Ovary (tissue), 3 donors: ENCODE measurements at regions not wholly inside any gene's neighbourhood (a gene's known extent, or its start where the extent isn't known, plus 50 kb on each side); places are given as distances from the start of the nearest gene placed in this dataset.

ENCODE experiments used
- CTCF ChIP-seq, 3 donors: fragments of 450-650 bp in 2 of 3; fragments of 200-600 bp in 1 of 3; IDR thresholded peaks; one replicate each; pipeline versions ENCODE4 v1.5.1 to v1.8.0; 2016 to 2022; ENCODE audit warnings: antibody characterized with exemption in 3 of 3, mild to moderate bottlenecking in 1 of 3
- POLR2A ChIP-seq: fragments of 450-650 bp; IDR thresholded peaks from one replicate; pipeline ENCODE4 v1.6.1; 2017; ENCODE audit warnings: antibody characterized with exemption, mild to moderate bottlenecking, moderate library complexity
- donor health status: DM: no; HTN: no; CAD: no.

GRCh38 chr4:170652571-170652970, 562.8 kb upstream of the AADAT start:
- TF ChIP-seq CTCF (IDR thresholded peaks at IDR 0.05) (no peak), POLR2A (no peak)
